ENCODE measurements at regions not wholly inside any gene's neighbourhood (a gene's known extent, or its start where the extent isn't known, plus 50 kb on each side); places are given as distances from the start of the nearest gene placed in this dataset.
A peak's percentile ranks its signal among the peaks of the same experiment; 100 is the strongest.

DNA sequence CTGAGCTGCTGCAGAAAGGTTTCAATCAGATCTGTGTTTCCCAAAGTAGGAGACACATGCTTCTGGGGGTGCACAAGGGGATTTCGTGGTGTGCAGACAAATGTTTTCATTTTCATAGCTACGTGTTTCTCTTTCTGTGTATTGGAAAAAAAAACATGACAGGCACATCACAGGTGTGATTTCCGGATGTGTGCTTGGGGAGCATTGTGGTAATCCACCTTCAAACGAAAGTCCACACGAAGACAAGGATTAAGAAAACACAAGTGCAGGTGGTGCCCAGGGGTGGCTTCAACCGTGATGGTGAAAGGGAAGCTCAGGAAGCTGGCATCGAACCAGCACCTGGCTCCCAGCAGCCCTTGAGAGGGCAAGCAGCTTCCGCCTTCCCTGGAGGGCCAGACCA, 164.6 kb upstream of the LINGO1 start:
- no peak for DNase-seq (ENCODE audit: low read depth in 2 of 2)

DNA sequence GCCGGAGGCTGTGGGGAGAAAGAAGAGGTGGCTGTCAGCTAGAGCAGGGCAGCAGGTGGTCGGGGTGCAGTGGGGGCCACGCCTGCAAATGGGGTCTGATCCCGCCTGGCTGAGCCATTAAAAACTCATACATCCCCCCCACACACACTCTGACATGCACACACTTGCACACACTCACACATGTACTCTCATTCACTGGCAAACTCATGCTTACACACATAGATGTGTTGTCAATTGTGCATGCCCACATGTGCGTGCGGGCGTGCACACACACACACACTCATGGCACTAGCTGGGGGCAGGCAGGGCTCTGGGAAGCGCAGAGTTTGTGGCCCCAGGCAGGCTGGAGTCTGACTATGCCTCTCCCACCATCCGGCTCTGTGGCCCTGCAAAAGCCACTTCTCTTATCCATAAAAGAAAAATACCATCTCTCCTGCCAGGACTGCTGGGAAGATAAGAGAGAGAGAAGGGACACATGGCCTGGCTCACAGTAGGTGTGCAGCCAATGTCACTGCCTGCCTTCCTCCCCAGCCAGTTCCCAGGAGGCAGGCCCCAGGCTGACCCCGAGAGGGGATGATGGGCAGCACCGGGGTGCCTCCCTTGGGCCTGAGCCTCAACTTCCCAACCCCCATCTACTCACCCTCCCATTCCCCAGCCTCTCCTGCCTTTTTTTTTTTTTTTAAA, 163.5 kb upstream of the LINGO1 start:
- DNase-seq (ENCODE audit: low read depth in 2 of 2), result no peak

DNA sequence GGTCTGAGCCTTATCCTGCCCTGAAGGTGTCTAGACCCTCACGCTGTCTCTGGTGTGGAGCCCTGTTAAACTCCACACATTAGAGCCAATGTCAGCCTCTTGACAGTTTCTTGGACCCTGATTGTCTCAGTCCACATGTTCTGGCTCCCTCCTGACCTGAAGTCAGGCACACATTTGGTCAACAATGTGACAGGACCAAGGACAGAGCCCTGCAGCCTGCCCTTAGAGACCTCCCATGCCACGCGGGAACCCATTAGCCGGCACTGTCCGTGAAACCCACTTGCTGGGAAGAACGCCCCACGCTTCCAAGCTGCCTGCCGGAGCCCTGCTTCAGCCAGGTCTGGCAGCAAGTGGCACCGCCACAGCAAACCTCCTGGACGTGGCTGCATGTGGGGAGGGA, 162.7 kb upstream of the LINGO1 start:
- DNase-seq (ENCODE audit: low read depth in 2 of 2), result peak in 1 of 2 donors; percentile 5

DNA sequence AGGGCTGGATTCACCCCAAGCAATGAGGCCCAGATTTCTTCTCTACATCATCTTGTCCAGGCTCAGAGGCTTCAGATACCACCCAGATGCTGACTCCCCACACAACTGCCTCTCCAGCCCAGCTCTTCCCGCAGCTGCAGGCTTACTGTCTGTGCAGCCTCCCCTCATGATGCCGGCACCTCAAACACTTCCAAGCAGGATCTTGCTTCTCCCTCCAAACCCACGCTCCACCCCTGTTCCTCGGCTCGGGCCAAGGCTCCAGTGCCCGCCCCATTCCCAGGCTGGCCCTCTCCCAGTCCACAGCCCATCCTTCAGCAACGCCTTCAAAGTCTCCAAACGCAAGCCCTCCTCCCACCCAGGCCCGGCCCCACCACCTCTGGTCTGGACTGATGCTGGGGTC, 159.2 kb upstream of the LINGO1 start:
- DNase-seq (ENCODE audit: low read depth in 2 of 2), result no peak

GRCh38 chr15:77790481-77790880, 157.8 kb upstream of the LINGO1 start:
- DNase-seq (ENCODE audit: low read depth in 2 of 2), result no peak

- no peak for DNase-seq (ENCODE audit: low read depth in 2 of 2)
Observed at GRCh38 chr15:77786956-77787355, 154.2 kb upstream of the LINGO1 start.

GRCh38 chr15:77786181-77786890, 153.6 kb upstream of the LINGO1 start:
- no peak for DNase-seq (ENCODE audit: low read depth in 2 of 2)

- peak; percentile 22 to 26 for DNase-seq (ENCODE audit: low read depth in 2 of 2)
Observed at GRCh38 chr15:77784361-77785292, 151.9 kb upstream of the LINGO1 start.

- DNase-seq (ENCODE audit: low read depth in 2 of 2), result no peak
Observed at GRCh38 chr15:77783636-77784035, 150.9 kb upstream of the LINGO1 start.

DNA sequence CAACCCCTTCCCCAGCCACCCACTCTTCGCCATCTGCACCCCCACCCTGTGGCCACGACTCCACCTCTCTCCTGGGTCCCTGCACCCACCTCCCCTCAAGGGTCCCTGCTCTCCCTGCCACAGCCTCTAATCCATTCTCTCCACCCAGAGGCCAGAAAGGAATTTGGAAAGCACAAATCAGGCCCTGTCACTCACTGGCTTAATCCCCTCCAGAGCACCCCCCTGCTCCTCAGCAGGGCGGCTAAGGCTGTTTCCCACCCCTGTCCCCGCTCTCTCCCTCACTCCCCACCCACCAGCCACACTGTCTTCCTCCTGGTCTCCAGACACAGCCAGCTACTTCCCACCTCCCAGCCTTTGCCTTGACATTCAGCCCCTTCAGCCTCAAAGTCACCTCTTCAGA, 150.0 kb upstream of the LINGO1 start:
- no peak for DNase-seq (ENCODE audit: low read depth in 2 of 2)

DNA sequence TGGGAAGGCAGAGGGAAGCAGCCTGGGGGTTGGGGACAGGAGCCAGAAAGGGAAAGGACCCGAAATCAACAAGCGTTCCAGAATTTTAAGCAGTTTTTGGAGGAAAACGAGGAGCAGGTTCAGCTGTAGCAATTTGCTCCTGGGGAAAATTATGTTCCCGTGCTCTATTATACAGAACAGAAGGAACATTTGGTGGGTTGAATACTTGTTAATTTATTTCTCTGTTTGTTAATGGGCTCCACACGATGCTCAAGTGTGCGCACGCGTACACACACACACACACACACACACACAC, 149.2 kb upstream of the LINGO1 start:
- DNase-seq (ENCODE audit: low read depth in 2 of 2), result no peak

GRCh38 chr15:77781151-77781945, 148.6 kb upstream of the LINGO1 start:
- no peak for DNase-seq (ENCODE audit: low read depth in 2 of 2)

- DNase-seq (ENCODE audit: low read depth in 2 of 2), result no peak
Observed at GRCh38 chr15:77778802-77779201, 146.1 kb upstream of the LINGO1 start.

GRCh38 chr15:77775837-77776236, 143.1 kb upstream of the LINGO1 start:
- DNase-seq (ENCODE audit: low read depth in 2 of 2), result no peak

DNA sequence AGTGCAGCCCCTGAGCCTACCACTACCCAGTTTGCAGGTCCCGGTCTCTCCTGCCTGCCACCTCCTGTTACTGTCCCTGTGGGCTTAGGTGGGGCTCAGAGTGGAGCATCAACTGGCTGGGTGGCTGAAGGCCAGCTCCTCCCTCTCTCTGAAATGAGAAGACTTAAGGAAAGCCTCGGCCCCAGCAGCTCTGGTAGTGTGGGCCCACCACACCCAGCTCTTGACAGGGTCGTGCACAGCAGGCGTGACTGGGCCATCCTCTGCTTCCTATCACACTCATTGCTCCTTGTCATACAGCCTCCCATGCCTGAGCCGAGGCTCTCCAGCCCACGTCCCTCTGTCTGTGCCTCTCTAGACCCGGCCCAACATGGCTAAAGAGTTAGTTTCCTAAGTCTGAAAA, 142.7 kb upstream of the LINGO1 start:
- DNase-seq (ENCODE audit: low read depth in 2 of 2), result no peak

DNA sequence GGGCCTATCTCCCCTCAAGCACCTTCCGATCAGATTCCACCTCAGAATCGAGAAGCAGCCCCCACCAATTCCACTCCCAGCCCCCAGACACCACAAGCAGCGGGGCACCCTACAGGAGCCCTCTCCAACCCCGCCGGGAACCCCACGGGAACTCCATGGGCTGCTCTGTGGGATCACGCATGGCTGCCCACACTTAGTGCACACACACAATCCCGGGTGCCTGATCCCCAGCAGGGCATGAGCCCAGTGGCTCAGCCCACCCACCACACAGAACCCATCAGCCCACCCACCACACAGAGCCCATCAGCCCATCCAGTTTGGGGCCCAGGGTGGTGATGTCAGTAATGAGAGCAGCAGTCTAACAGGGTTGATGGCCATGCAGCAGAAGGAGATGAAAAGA, 141.6 kb upstream of the LINGO1 start:
- no peak for DNase-seq (ENCODE audit: low read depth in 2 of 2)

GRCh38 chr15:77773903-77774302, 141.2 kb upstream of the LINGO1 start:
- DNase-seq (ENCODE audit: low read depth in 2 of 2), result no peak

- no peak for DNase-seq (ENCODE audit: low read depth in 2 of 2)
Observed at GRCh38 chr15:77772641-77773402, 140.1 kb upstream of the LINGO1 start.

DNA sequence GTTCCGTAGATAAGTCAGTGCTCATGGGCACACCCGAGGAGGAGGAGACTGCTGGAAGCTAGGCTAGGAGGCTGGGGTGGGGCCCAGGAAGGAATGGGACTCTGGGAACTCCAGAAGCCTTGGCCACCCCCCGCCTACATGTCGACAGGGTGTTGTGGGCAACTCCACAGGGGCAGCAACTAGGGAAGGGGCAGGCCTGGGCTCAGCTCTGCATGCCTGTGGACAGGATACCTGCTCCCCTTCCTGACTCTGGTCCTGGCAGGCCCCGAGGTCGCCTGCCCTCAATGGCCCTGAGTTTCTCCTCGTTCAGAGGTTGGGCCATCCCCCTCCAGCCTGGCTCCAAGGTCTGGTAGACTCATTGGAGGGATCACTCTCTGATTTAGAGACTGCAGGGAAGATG, 138.9 kb upstream of the LINGO1 start:
- no peak for DNase-seq (ENCODE audit: low read depth in 2 of 2)

GRCh38 chr15:77769700-77770099, 137.0 kb upstream of the LINGO1 start:
- no peak for DNase-seq (ENCODE audit: low read depth in 2 of 2)

DNA sequence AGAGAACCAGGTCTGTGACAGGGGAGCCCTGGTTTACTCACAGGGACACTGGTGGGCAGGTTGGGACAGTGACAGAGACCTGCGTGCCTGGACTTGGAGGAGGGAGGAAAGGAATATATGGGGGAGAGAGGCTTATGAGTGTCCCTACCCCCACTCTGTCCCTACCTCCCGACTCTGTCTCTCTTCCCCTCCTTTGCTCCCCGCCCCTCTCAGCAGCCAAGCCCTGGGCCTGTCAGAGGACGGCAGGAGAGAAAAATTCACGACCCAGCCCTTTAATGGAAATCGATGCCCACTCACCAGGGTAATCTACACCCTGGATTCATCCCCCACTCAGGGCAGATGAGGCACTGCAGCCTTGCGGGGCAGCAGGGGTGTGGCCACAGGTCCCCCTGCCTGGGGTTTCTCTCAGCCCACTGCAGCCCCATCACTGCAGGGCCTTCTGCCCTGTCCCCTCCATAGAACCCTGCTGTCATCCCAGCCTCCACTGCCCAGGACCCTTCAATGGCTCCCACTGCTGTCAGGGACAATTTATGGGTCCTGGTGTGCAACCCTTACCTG, 135.9 kb upstream of the LINGO1 start:
- no peak for DNase-seq (ENCODE audit: low read depth in 2 of 2)

All from lung microvascular endothelial cell (primary cell).